Parathyroid adenoma (tissue), 2 donors: ENCODE measurements at regions not wholly inside any gene's neighbourhood (a gene's known extent, or its start where the extent isn't known, plus 50 kb on each side); places are given as distances from the start of the nearest gene placed in this dataset.

ENCODE experiments used
- H2AFZ ChIP-seq: fragments of 300-600 bp; sonication (generic); one replicate; pipeline ENCODE4 v1.7.0; 2017; ENCODE audit warnings: antibody characterized with exemption, mild to moderate bottlenecking
- H3K27ac ChIP-seq: fragments of 300-600 bp; sonication (generic); one replicate; pipeline ENCODE4 v1.7.0; 2017
- H3K27me3 ChIP-seq: fragments of 300-600 bp; sonication (generic); one replicate; pipeline ENCODE4 v1.7.0; 2017; ENCODE audit warnings: low read length; ENCODE audit not compliant: control insufficient read depth, insufficient read depth
- H3K36me3 ChIP-seq: fragments of 300-600 bp; sonication (generic); one replicate; pipeline ENCODE4 v1.7.0; 2017; ENCODE audit warnings: low read length; ENCODE audit not compliant: control insufficient read depth, insufficient read depth
- H3K4me1 ChIP-seq: fragments of 300-600 bp; sonication (generic); one replicate; pipeline ENCODE4 v1.7.0; 2017; ENCODE audit warnings: control low read depth
- H3K4me2 ChIP-seq: fragments of 300-600 bp; sonication (generic); one replicate; pipeline ENCODE4 v1.7.0; 2017; ENCODE audit warnings: low read length
- H3K4me3 ChIP-seq: fragments of 300-600 bp; sonication (generic); one replicate; pipeline ENCODE4 v1.7.0; 2017; ENCODE audit warnings: low read depth, low read length
- H3K79me2 ChIP-seq: fragments of 300-600 bp; sonication (generic); one replicate; pipeline ENCODE4 v1.7.0; 2017; ENCODE audit warnings: control low read depth
- H3K9ac ChIP-seq: fragments of 300-600 bp; sonication (generic); one replicate; pipeline ENCODE4 v1.7.0; 2017; ENCODE audit warnings: mild to moderate bottlenecking
- H3K9me3 ChIP-seq: fragments of 300-600 bp; sonication (generic); one replicate; pipeline ENCODE4 v1.7.0; 2017; ENCODE audit warnings: low read length; ENCODE audit not compliant: control insufficient read depth
- CTCF ChIP-seq: fragments of 300-600 bp; sonication (generic); IDR thresholded peaks from one replicate; pipeline ENCODE4 v1.7.0; 2017; ENCODE audit warnings: antibody characterized with exemption, mild to moderate bottlenecking
- donor health status: primary hyperparathyroidism.

- no peak overlapping the region for H2AFZ ChIP-seq
- H3K9me3 ChIP-seq, result no peaks in the 10 kb centered on the region
- H3K9ac ChIP-seq, result no peak overlapping the region
- no peaks in the 10 kb centered on the region for H3K27me3 ChIP-seq
- TF ChIP-seq CTCF, result no peak
- no peaks in the 10 kb centered on the region for H3K79me2 ChIP-seq
- H3K27ac ChIP-seq, result no peak overlapping the region
- no peak overlapping the region for H3K4me2 ChIP-seq
- no peaks in the 10 kb centered on the region for H3K36me3 ChIP-seq
- no peak overlapping the region for H3K4me3 ChIP-seq
- no peaks in the 10 kb centered on the region for H3K4me1 ChIP-seq
These were observed 434.0 kb downstream of the FOXO1 start for GRCh38 chr13:40232311-40233040.

GRCh38 chr13:40233731-40234195, 432.7 kb downstream of the FOXO1 start:
- H3K36me3 ChIP-seq, result no peaks in the 10 kb centered on the region
- no peak overlapping the region for H3K4me2 ChIP-seq
- no peak overlapping the region for H3K27ac ChIP-seq
- no peak overlapping the region for H3K4me3 ChIP-seq
- no peaks in the 10 kb centered on the region for H3K4me1 ChIP-seq
- no peaks in the 10 kb centered on the region for H3K79me2 ChIP-seq
- H2AFZ ChIP-seq, result no peak overlapping the region
- no peaks in the 10 kb centered on the region for H3K9me3 ChIP-seq
- no peaks in the 10 kb centered on the region for H3K27me3 ChIP-seq
- TF ChIP-seq CTCF, result no peak
- no peak overlapping the region for H3K9ac ChIP-seq

- H3K27ac ChIP-seq, result no peak overlapping the region
- no peak for TF ChIP-seq CTCF
These were observed 431.2 kb downstream of the FOXO1 start for GRCh38 chr13:40235160-40235796.

GRCh38 chr13:40236566-40237168, 429.8 kb downstream of the FOXO1 start:
- H3K79me2 ChIP-seq, result no peaks in the 10 kb centered on the region
- no peak overlapping the region for H3K9ac ChIP-seq

More at GRCh38 chr13:40235160-40235796, 431.2 kb downstream of the FOXO1 start:
- no peaks in the 10 kb centered on the region for H3K36me3 ChIP-seq
- no peaks in the 10 kb centered on the region for H3K27me3 ChIP-seq
- H3K4me3 ChIP-seq, result no peak overlapping the region
- no peak overlapping the region for H2AFZ ChIP-seq
- no peak overlapping the region for H3K4me2 ChIP-seq
- H3K9me3 ChIP-seq, result no peaks in the 10 kb centered on the region
- H3K9ac ChIP-seq, result no peak overlapping the region
- H3K4me1 ChIP-seq, result no peaks in the 10 kb centered on the region
- H3K79me2 ChIP-seq, result no peaks in the 10 kb centered on the region

More at GRCh38 chr13:40236566-40237168, 429.8 kb downstream of the FOXO1 start:
- no peak for TF ChIP-seq CTCF
- H3K9me3 ChIP-seq, result no peaks in the 10 kb centered on the region
- no peaks in the 10 kb centered on the region for H3K4me1 ChIP-seq
- H3K27me3 ChIP-seq, result no peaks in the 10 kb centered on the region
- no peak overlapping the region for H2AFZ ChIP-seq
- H3K4me2 ChIP-seq, result no peak overlapping the region
- H3K36me3 ChIP-seq, result no peaks in the 10 kb centered on the region
- no peak overlapping the region for H3K4me3 ChIP-seq
- H3K27ac ChIP-seq, result no peak overlapping the region
